ENCODE measurements at regions not wholly inside any gene's neighbourhood (a gene's known extent, or its start where the extent isn't known, plus 50 kb on each side); places are given as distances from the start of the nearest gene placed in this dataset.

DNA sequence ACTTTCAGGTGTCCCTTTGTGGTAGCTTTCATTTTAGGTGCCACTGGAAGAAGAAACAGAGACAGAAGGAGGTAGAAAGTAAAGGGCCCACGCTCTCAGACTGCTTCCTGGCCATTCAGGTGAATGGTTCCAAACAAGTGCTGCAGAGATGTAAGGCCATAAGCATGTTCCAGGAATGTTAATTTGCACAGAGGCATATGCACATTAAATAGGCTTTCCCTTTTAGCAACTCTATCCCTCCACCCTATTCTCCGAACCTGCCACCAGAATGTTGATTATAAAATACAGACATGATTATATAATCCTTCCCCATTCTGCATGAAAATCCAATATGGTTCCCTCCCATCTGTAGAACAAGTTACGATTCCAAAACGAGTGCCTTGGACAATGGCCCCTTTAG is 297.2 kb downstream of the C6orf118 start:
- Histone ChIP-seq H3K27me3 (ENCODE audit: control insufficient read depth in 1 of 2, insufficient read depth in 2 of 2, low read length in 2 of 2) (no peaks in the 10 kb centered on the region), H3K36me3 (ENCODE audit: insufficient read depth, low read length) (no peaks in the 10 kb centered on the region), H3K9me3 (ENCODE audit: control insufficient read depth in 1 of 2, insufficient read depth in 1 of 2, low read length in 2 of 2) (no peaks in the 10 kb centered on the region), H3K4me3 (ENCODE audit: low read length) (no peak overlapping the region), H3K4me1 (ENCODE audit: insufficient read depth, low read length) (no peaks in the 10 kb centered on the region), H3K27ac (ENCODE audit: low read depth in 1 of 2, low read length in 2 of 2) (no peak overlapping the region)
- no peak overlapping the region for H3K27ac Mint-ChIP-seq
- no peaks in the 10 kb centered on the region for H3K4me1 Mint-ChIP-seq (ENCODE audit: low read depth)
- peaks cover 9% of the 10 kb centered on the region for H3K9me3 Mint-ChIP-seq
- intact Hi-C loops (cut with DNase I, micrococcal nuclease) = no loop called here
- no peaks in the 10 kb centered on the region for H3K27me3 Mint-ChIP-seq
- TF ChIP-seq, protein P1, sequence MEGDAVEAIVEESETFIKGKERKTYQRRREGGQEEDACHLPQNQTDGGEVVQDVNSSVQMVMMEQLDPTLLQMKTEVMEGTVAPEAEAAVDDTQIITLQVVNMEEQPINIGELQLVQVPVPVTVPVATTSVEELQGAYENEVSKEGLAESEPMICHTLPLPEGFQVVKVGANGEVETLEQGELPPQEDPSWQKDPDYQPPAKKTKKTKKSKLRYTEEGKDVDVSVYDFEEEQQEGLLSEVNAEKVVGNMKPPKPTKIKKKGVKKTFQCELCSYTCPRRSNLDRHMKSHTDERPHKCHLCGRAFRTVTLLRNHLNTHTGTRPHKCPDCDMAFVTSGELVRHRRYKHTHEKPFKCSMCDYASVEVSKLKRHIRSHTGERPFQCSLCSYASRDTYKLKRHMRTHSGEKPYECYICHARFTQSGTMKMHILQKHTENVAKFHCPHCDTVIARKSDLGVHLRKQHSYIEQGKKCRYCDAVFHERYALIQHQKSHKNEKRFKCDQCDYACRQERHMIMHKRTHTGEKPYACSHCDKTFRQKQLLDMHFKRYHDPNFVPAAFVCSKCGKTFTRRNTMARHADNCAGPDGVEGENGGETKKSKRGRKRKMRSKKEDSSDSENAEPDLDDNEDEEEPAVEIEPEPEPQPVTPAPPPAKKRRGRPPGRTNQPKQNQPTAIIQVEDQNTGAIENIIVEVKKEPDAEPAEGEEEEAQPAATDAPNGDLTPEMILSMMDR (IDR thresholded peaks at IDR 0.05) = no peak
- no peak overlapping the region for H3K4me3 Mint-ChIP-seq
- ATAC-seq (ENCODE audit: poor library complexity) (no peak), DNase-seq (no peak)
- ChIA-PET CTCF (no interaction called here), POLR2A (no interaction called here)
- no peaks in the 10 kb centered on the region for H3K36me3 Mint-ChIP-seq (ENCODE audit: low read depth)

DNA sequence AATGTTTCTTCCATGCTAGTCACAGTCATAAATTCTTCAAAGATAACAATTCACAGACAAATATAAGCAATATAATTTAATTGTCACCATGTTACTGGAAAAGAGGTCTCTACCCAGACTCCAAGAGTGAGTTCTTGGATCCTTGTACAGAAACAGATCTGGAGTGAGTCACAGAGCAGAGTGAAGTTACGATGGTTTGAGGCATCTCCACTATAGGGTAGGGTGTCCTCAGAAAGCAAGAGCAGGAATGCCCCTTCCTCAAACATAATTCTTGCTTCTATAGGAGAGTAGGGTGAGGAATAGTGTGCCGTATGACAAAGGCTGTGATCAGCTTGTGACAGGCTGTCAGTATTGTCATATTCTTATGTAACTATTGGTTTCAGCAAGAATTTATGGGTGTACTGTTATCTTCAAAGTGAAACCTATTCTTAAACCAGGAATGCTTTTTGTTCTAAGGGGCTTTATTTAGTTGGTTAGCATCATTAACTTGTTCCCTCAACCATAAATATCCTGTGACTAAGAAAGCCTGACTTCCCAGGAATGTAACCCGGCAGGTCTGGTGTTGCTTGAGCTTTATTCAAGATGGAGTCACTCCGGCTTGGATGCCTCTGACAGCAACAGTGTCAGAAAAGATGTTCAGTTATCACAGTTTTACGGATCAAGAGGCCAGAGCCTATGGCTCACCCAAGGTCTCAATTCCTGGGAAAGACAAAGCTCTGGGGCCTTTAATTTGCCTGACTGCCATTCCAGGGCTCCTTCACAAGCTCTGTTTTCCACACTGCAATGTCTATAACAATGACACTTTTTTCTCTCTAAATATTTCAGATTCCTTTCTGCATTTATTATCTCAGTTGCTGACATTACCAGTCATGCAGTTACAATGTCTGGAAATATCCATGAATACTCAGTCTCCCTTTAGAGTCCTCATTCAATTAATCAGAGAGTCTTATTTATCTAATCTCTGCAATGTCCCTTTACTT is 298.6 kb downstream of the C6orf118 start:
- no peak for DNase-seq
- Histone ChIP-seq H3K4me3 (ENCODE audit: low read length) (no peak overlapping the region), H3K9me3 (ENCODE audit: control insufficient read depth in 1 of 2, insufficient read depth in 1 of 2, low read length in 2 of 2) (no peaks in the 10 kb centered on the region), H3K36me3 (ENCODE audit: insufficient read depth, low read length) (no peaks in the 10 kb centered on the region), H3K4me1 (ENCODE audit: insufficient read depth, low read length) (no peaks in the 10 kb centered on the region), H3K27ac (ENCODE audit: low read depth in 1 of 2, low read length in 2 of 2) (no peak overlapping the region), H3K27me3 (ENCODE audit: control insufficient read depth in 1 of 2, insufficient read depth in 2 of 2, low read length in 2 of 2) (no peaks in the 10 kb centered on the region)
- CTCF ChIA-PET = no interaction called here
- Mint-ChIP-seq H3K9me3 (peaks cover 7% of the 10 kb centered on the region), H3K27ac (no peak overlapping the region), H3K27me3 (no peaks in the 10 kb centered on the region), H3K36me3 (ENCODE audit: low read depth) (no peaks in the 10 kb centered on the region), H3K4me3 (no peak overlapping the region), H3K4me1 (ENCODE audit: low read depth) (no peaks in the 10 kb centered on the region)
- TF ChIP-seq, protein P1 (IDR thresholded peaks at IDR 0.05) = no peak
- no peak for ATAC-seq (ENCODE audit: poor library complexity)
- POLR2A ChIA-PET = no interaction called here
- intact Hi-C loops (cut with DNase I, micrococcal nuclease) = no loop called here

DNA sequence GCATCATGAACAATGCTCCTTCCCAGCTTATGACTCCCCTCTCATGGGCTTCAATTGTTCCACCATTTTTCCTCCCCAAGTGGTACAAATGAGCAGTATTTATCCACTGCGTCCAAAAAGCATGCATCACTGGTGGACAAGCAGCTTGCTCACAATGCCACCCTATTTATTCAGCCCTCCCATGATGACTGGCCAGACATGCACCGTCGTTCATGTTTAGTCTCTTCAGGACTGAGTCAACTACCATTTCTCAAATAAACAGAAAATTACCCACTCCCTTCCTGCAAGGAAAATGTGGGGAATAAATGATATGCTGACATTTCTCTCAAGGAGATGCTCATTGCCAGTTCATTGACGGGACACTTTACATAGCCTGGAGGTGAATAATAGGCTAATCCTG is 300.4 kb downstream of the C6orf118 start:
- TF ChIP-seq, protein P1 (IDR thresholded peaks at IDR 0.05) = no peak
- ChIA-PET POLR2A (no interaction called here), CTCF (no interaction called here)
- Mint-ChIP-seq H3K36me3 (ENCODE audit: low read depth) (no peaks in the 10 kb centered on the region), H3K27me3 (no peaks in the 10 kb centered on the region), H3K9me3 (peaks cover 7% of the 10 kb centered on the region), H3K27ac (no peak overlapping the region), H3K4me1 (ENCODE audit: low read depth) (no peaks in the 10 kb centered on the region), H3K4me3 (no peak overlapping the region)
- no peak for ATAC-seq (ENCODE audit: poor library complexity)
- H3K36me3 ChIP-seq (ENCODE audit: insufficient read depth, low read length) = no peaks in the 10 kb centered on the region
- no peaks in the 10 kb centered on the region for H3K9me3 ChIP-seq (ENCODE audit: control insufficient read depth in 1 of 2, insufficient read depth in 1 of 2, low read length in 2 of 2)
- no peak overlapping the region for H3K27ac ChIP-seq (ENCODE audit: low read depth in 1 of 2, low read length in 2 of 2)
- H3K4me3 ChIP-seq (ENCODE audit: low read length) = no peak overlapping the region
- intact Hi-C loops (cut with DNase I, micrococcal nuclease) = no loop called here
- DNase-seq = no peak
- H3K27me3 ChIP-seq (ENCODE audit: control insufficient read depth in 1 of 2, insufficient read depth in 2 of 2, low read length in 2 of 2) = no peaks in the 10 kb centered on the region
- no peaks in the 10 kb centered on the region for H3K4me1 ChIP-seq (ENCODE audit: insufficient read depth, low read length)

Measured in CD4-positive, alpha-beta T cell (primary cell).